GM12872 (cell line): ENCODE measurements at regions not wholly inside any gene's neighbourhood (a gene's known extent, or its start where the extent isn't known, plus 50 kb on each side); places are given as distances from the start of the nearest gene placed in this dataset.

Source experiments
- CTCF ChIP-seq: IDR thresholded peaks from 3 replicates; pipeline ENCODE4 v1.5.1; 2011; ENCODE audit warnings: low read depth, mild to moderate bottlenecking, low read length, moderate library complexity; ENCODE audit not compliant: insufficient read depth

GRCh38 chrX:137212078-137212632 is 178.4 kb upstream of the GPR101 start:
- TF ChIP-seq CTCF: no peak

DNA sequence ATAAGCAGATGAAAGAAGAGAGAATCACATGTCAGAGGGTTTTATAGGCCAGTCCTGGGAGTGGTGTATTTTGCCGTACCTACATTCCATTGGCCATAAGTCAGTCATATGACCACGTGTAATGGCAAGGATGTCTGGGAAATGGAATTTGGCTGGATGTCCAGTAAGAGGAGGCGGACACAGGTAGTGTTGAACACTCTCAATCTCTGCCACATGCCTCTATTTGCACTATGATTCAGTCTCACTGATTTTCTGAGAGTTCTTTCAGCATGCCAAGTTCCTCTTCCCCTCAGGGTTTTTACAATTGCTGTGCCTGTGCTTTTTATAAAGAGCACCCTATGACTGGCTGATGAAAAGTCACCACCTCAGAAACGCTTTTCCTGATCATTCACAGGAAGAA is 164.2 kb upstream of the GPR101 start:
- TF ChIP-seq CTCF: no peak

- TF ChIP-seq CTCF: no peak
These were observed 162.2 kb upstream of the GPR101 start for GRCh38 chrX:137195991-137196390.

DNA sequence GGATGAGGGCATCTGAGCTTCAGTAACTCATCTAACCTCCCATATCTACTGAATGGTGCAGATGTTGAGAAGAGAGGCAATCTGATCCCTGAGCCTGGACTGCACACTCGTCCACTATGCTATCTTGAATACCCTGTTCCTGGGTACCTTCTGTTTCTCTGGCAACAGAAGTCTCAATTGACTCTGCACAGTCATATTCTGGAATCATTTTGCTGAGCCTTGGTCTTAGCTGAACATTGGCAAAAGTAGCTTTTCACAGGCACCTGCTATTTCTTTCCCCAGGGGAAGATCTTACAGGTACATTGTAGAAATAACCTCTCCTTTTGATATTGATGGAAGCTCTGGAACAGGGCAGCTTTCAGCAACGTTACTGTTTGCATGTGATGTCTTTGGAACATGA is 161.5 kb upstream of the GPR101 start:
- TF ChIP-seq CTCF: no peak

DNA sequence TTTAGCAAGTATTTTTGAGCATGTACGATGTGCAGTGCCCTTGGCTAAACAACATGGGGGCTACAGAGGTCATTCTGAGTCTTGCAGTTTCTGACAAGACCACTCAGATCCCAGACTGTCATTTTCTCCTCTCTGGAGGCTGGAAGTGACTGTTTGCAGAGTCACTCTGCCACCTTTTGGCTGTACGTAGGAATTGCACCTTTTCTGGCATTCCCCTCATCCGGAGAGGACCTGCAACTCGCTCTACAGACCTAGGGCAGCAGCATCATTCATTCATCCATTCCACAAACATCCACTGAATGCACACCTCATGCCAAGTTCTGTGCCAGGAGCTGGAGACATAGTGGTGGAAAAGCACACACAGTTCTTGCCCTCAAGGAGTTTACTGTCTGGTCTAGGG is 160.4 kb upstream of the GPR101 start:
- peak; percentile 63 for TF ChIP-seq CTCF

DNA sequence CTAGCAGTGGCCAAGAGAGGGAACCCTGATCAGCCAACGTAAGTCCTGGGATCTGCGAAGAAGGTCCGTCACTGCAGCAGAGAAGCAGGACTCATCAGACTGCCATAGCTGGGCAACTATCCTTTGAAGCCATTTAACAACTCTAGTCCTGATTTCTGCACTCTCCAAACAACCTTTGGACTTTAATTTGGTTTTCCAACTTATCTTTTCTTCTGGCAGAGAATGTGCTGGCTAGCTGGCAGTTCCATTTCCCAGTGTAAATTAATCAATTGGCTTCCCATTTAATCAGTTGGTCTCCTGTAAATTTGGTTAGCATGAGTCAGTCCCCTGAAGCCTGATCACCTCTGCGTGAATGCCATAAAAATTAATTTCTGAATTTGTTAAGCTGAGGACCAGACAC is 153.7 kb upstream of the GPR101 start:
- no peak for TF ChIP-seq CTCF

DNA sequence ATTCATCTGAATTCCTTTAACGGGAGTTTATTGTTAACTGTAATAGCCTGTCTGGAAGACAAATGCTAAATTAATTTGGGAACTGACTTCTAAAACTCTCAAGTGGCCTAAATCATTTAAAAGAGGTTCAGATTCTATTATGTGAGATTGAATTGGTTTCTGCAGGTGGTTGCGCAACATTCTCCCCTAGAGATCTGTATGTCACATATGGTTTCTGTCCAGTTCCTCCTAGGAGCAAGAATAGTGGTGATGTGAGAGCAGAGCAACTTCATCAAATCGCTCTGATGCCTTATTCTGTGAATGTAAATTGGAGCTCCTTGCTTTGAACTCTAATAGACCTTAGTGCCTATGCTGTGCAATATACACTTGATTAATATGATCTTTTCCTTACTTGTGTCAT is 144.6 kb upstream of the GPR101 start:
- no peak for TF ChIP-seq CTCF
